ENCODE measurements at regions not wholly inside any gene's neighbourhood (a gene's known extent, or its start where the extent isn't known, plus 50 kb on each side); places are given as distances from the start of the nearest gene placed in this dataset.

GRCh38 chr11:17129003-17129402, 51.5 kb upstream of the RPS13 start:
- no peak for TF ChIP-seq CTCF (IDR thresholded peaks at IDR 0.05)
- no peak for TF ChIP-seq EP300 (IDR thresholded peaks at IDR 0.05)

All from tibial nerve (tissue), 4 donors.